Neural cell (in vitro differentiated cells): ENCODE measurements at regions not wholly inside any gene's neighbourhood (a gene's known extent, or its start where the extent isn't known, plus 50 kb on each side); places are given as distances from the start of the nearest gene placed in this dataset.
A peak's percentile ranks its signal among the peaks of the same experiment; 100 is the strongest.

ENCODE experiments used
- H2AFZ ChIP-seq: fragments of 200-600, 300-800 bp; sonication (generic), shearing (Covaris generic); 2 replicates; pipeline ENCODE4 v1.6.0; 2014; ENCODE audit warnings: low read depth, mild to moderate bottlenecking, antibody characterized with exemption, low read length, moderate library complexity
- H3F3A ChIP-seq: fragments of 200-600 bp; shearing (Covaris generic); 2 replicates; pipeline ENCODE4 v1.6.1; 2016; ENCODE audit warnings: mild to moderate bottlenecking, moderate library complexity, mixed read lengths, antibody characterized with exemption, low read length; ENCODE audit not compliant: insufficient read depth, poor library complexity, severe bottlenecking
- H3K27ac ChIP-seq: fragments of 200-600, 300-800 bp; sonication (generic), shearing (Covaris generic); 2 replicates; pipeline ENCODE4 v1.5.1; 2014; ENCODE audit warnings: mild to moderate bottlenecking, low read length, moderate library complexity
- H3K27me3 ChIP-seq: fragments of 300-800, 200-600 bp; sonication (generic), shearing (Covaris generic); 2 replicates; pipeline ENCODE4 v1.6.0; 2014; ENCODE audit warnings: mild to moderate bottlenecking, low read depth, low read length, moderate library complexity; ENCODE audit not compliant: insufficient read depth
- H3K36me3 ChIP-seq: fragments of 300-800, 200-600 bp; sonication (generic), shearing (Covaris generic); 2 replicates; pipeline ENCODE4 v1.5.1; 2014; ENCODE audit warnings: mild to moderate bottlenecking, antibody characterized with exemption, low read length, moderate library complexity; ENCODE audit not compliant: insufficient read depth
- H3K4me2 ChIP-seq: fragments of 300-800, 200-600 bp; sonication (generic), shearing (Covaris generic); 2 replicates; pipeline ENCODE4 v1.6.0; 2014; ENCODE audit warnings: mild to moderate bottlenecking, low read length
- H3K4me3 ChIP-seq: fragments of 300-800, 200-600 bp; sonication (generic), shearing (Covaris generic); 2 replicates; pipeline ENCODE4 v1.5.1; 2014; ENCODE audit warnings: mild to moderate bottlenecking, low read length, moderate library complexity
- H3K79me2 ChIP-seq: fragments of 200-600 bp; shearing (Covaris generic); replicated peaks from 2 replicates; pipeline ENCODE4 v1.6.0; 2014; ENCODE audit warnings: mild to moderate bottlenecking, low read length, moderate library complexity; ENCODE audit not compliant: insufficient read depth
- H3K9ac ChIP-seq: fragments of 300-800, 200-600 bp; sonication (generic), shearing (Covaris generic); 2 replicates; pipeline ENCODE4 v1.6.1; 2016; ENCODE audit warnings: mild to moderate bottlenecking, low read length, mixed read lengths
- H3K9me2 ChIP-seq: fragments of 200-600 bp; shearing (Covaris generic); 2 replicates; pipeline ENCODE4 v1.6.1; 2016; ENCODE audit warnings: mild to moderate bottlenecking, low read length, mixed read lengths; ENCODE audit not compliant: insufficient read depth
- H3K9me3 ChIP-seq: fragments of 200-600, 300-800 bp; sonication (generic), shearing (Covaris generic); 2 replicates; pipeline ENCODE4 v1.6.1; 2016; ENCODE audit warnings: mild to moderate bottlenecking, mixed run types, low read length, moderate library complexity, mixed read lengths
- H4K20me1 ChIP-seq: fragments of 200-600 bp; shearing (Covaris generic); 2 replicates; pipeline ENCODE4 v1.6.1; 2016; ENCODE audit warnings: mild to moderate bottlenecking, mixed run types; ENCODE audit not compliant: insufficient read depth
- CTCF ChIP-seq: fragments of 450-650 bp; IDR thresholded peaks from 2 replicates; pipeline ENCODE4 v1.5.1; 2014; ENCODE audit warnings: antibody characterized with exemption, mild to moderate bottlenecking, moderate library complexity; ENCODE audit not compliant: poor library complexity, severe bottlenecking
- EP300 ChIP-seq: fragments of 450-650 bp; conservative IDR thresholded peaks from 2 replicates; pipeline ENCODE4 v1.6.1; 2014; ENCODE audit warnings: antibody characterized with exemption, mild to moderate bottlenecking, moderate library complexity; ENCODE audit not compliant: poor library complexity, severe bottlenecking
- EZH2 ChIP-seq: fragments of 200-600, 300-800 bp; shearing (Covaris generic), sonication (generic); IDR thresholded peaks from 2 replicates; pipeline ENCODE4 v1.6.1; 2014; ENCODE audit warnings: antibody characterized with exemption, low read length, borderline replicate concordance, mild to moderate bottlenecking; ENCODE audit not compliant: insufficient read depth, poor library complexity, severe bottlenecking
- MXI1 ChIP-seq: fragments of 450-650 bp; conservative IDR thresholded peaks from 2 replicates; pipeline ENCODE4 v1.6.1; 2014; ENCODE audit warnings: antibody characterized with exemption, mild to moderate bottlenecking; ENCODE audit not compliant: poor library complexity, severe bottlenecking
- POLR2AphosphoS5 ChIP-seq: IDR thresholded peaks from 2 replicates; pipeline ENCODE4 v1.6.1; 2012
- RAD21 ChIP-seq: fragments of 450-650 bp; conservative IDR thresholded peaks from 2 replicates; pipeline ENCODE4 v1.6.1; 2014; ENCODE audit warnings: antibody characterized with exemption, mild to moderate bottlenecking, moderate library complexity
- SMC3 ChIP-seq: fragments of 450-650 bp; conservative IDR thresholded peaks from 2 replicates; pipeline ENCODE4 v1.6.1; 2014; ENCODE audit warnings: antibody characterized with exemption, mild to moderate bottlenecking, moderate library complexity; ENCODE audit not compliant: poor library complexity
- TAF1 ChIP-seq: IDR thresholded peaks from 2 replicates; pipeline ENCODE4 v1.6.1; 2012; ENCODE audit warnings: low read depth
- TF ChIP-seq, protein P1 (sequence below): IDR thresholded peaks from 2 replicates; pipeline ENCODE4 v1.6.1; 2012; ENCODE audit warnings: borderline replicate concordance

- H3K4me2 ChIP-seq, result peak overlapping the region; percentile 10
- peak overlapping the region; percentile 76 for H2AFZ ChIP-seq
- TF ChIP-seq EP300, result no peak
- no peak for TF ChIP-seq MXI1
- TF ChIP-seq RAD21, result no peak
- TF ChIP-seq, protein P1, sequence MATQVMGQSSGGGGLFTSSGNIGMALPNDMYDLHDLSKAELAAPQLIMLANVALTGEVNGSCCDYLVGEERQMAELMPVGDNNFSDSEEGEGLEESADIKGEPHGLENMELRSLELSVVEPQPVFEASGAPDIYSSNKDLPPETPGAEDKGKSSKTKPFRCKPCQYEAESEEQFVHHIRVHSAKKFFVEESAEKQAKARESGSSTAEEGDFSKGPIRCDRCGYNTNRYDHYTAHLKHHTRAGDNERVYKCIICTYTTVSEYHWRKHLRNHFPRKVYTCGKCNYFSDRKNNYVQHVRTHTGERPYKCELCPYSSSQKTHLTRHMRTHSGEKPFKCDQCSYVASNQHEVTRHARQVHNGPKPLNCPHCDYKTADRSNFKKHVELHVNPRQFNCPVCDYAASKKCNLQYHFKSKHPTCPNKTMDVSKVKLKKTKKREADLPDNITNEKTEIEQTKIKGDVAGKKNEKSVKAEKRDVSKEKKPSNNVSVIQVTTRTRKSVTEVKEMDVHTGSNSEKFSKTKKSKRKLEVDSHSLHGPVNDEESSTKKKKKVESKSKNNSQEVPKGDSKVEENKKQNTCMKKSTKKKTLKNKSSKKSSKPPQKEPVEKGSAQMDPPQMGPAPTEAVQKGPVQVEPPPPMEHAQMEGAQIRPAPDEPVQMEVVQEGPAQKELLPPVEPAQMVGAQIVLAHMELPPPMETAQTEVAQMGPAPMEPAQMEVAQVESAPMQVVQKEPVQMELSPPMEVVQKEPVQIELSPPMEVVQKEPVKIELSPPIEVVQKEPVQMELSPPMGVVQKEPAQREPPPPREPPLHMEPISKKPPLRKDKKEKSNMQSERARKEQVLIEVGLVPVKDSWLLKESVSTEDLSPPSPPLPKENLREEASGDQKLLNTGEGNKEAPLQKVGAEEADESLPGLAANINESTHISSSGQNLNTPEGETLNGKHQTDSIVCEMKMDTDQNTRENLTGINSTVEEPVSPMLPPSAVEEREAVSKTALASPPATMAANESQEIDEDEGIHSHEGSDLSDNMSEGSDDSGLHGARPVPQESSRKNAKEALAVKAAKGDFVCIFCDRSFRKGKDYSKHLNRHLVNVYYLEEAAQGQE, result no peak
- TF ChIP-seq EZH2, result no peak
- peak; percentile 20 for TF ChIP-seq TAF1
- no peaks in the 10 kb centered on the region for H3K9me2 ChIP-seq
- H3K79me2 ChIP-seq, result no peaks in the 10 kb centered on the region
- peak overlapping the region; percentile 83 for H3K4me3 ChIP-seq
- peak overlapping the region; percentile 80 for H3K9ac ChIP-seq
- H3F3A ChIP-seq, result no peaks in the 10 kb centered on the region
- H3K36me3 ChIP-seq, result no peaks in the 10 kb centered on the region
- H3K27me3 ChIP-seq, result peaks cover 4% of the 10 kb centered on the region
- H3K9me3 ChIP-seq, result no peaks in the 10 kb centered on the region
- H4K20me1 ChIP-seq, result no peaks in the 10 kb centered on the region
- H3K27ac ChIP-seq, result peak overlapping the region; percentile 53
These were observed 50.5 kb upstream of the ATF3 start for GRCh38 chr1:212557739-212558692.

- no peaks in the 10 kb centered on the region for H3K79me2 ChIP-seq
- no peaks in the 10 kb centered on the region for H3F3A ChIP-seq
- no peaks in the 10 kb centered on the region for H3K9me3 ChIP-seq
- peak overlapping the region; percentile 80 for H3K9ac ChIP-seq
- H2AFZ ChIP-seq, result peak overlapping the region; percentile 76
- H3K36me3 ChIP-seq, result no peaks in the 10 kb centered on the region
- TF ChIP-seq EZH2, result no peak
- no peak for TF ChIP-seq CTCF
- TF ChIP-seq EP300, result peak; percentile 73
- TF ChIP-seq TAF1, result peak; percentile 23
- TF ChIP-seq POLR2AphosphoS5, result peak; percentile 77
- peak; percentile 60 for TF ChIP-seq MXI1
- TF ChIP-seq, protein P1, result peak; percentile 32
- TF ChIP-seq SMC3, result peak; percentile 20
- TF ChIP-seq RAD21, result no peak
- no peaks in the 10 kb centered on the region for H3K9me2 ChIP-seq
- peak overlapping the region; percentile 83 for H3K4me3 ChIP-seq
- peak overlapping the region; percentile 60 for H3K27ac ChIP-seq
- no peaks in the 10 kb centered on the region for H4K20me1 ChIP-seq
- peaks cover 4% of the 10 kb centered on the region for H3K27me3 ChIP-seq
- H3K4me2 ChIP-seq, result peak overlapping the region; percentile 48
These were observed 49.7 kb upstream of the ATF3 start for GRCh38 chr1:212558693-212559480.
